Endothelial cell of umbilical vein (primary cell): ENCODE measurements at regions not wholly inside any gene's neighbourhood (a gene's known extent, or its start where the extent isn't known, plus 50 kb on each side); places are given as distances from the start of the nearest gene placed in this dataset.

Experiments used
- EZH2 ChIP-seq: IDR thresholded peaks from 2 replicates; pipeline ENCODE4 v1.6.1; 2012; ENCODE audit warnings: borderline replicate concordance, low read depth, mild to moderate bottlenecking, moderate library complexity, low read length, inconsistent platforms; ENCODE audit not compliant: severe bottlenecking
- POLR2A ChIP-seq: IDR thresholded peaks from 2 replicates; pipeline ENCODE4 v1.6.1; 2012; ENCODE audit warnings: low read depth, mild to moderate bottlenecking, control low read depth, low read length
- TF ChIP-seq, protein P1 (sequence below), 2 donors: IDR thresholded peaks; 1 replicate in 1 of 2; 2 replicates in 1 of 2; pipeline ENCODE4 v1.5.1; 2011; ENCODE audit warnings: low read length in 2 of 2, mild to moderate bottlenecking in 2 of 2, moderate library complexity in 2 of 2, control low read depth in 1 of 2, inconsistent platforms in 1 of 2, low read depth in 1 of 2; ENCODE audit not compliant: insufficient read depth in 1 of 2; ENCODE audit errors: extremely low read depth in 1 of 2

DNA sequence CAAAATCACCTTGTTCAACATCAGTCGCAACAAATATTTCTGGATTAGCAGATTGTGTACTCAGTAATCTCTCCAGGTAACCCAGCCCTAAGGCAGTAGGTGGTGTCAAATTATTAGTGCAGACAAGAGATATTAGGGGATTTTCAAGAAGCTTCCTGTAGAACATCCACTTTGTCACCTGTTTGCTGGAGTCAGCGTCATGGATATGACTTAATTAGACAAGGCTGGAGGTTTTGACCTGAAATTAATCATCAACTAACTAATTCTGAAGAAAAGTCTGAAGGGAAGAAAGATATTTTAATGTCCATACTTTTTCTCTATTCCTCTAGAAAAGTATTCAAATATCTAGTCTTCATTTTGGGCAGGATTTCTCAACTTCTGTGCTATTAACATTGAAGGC, 91.4 kb upstream of the CCDC112 start:
- TF ChIP-seq, protein P1, sequence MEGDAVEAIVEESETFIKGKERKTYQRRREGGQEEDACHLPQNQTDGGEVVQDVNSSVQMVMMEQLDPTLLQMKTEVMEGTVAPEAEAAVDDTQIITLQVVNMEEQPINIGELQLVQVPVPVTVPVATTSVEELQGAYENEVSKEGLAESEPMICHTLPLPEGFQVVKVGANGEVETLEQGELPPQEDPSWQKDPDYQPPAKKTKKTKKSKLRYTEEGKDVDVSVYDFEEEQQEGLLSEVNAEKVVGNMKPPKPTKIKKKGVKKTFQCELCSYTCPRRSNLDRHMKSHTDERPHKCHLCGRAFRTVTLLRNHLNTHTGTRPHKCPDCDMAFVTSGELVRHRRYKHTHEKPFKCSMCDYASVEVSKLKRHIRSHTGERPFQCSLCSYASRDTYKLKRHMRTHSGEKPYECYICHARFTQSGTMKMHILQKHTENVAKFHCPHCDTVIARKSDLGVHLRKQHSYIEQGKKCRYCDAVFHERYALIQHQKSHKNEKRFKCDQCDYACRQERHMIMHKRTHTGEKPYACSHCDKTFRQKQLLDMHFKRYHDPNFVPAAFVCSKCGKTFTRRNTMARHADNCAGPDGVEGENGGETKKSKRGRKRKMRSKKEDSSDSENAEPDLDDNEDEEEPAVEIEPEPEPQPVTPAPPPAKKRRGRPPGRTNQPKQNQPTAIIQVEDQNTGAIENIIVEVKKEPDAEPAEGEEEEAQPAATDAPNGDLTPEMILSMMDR (IDR thresholded peaks at IDR 0.05; ENCODE audit: extremely low read depth in 1 of 2, insufficient read depth in 1 of 2, low read depth in 1 of 2, low read length in 2 of 2): no peak
- TF ChIP-seq EZH2 (no peak), POLR2A (no peak)
